ENCODE measurements at regions not wholly inside any gene's neighbourhood (a gene's known extent, or its start where the extent isn't known, plus 50 kb on each side); places are given as distances from the start of the nearest gene placed in this dataset.

GRCh38 chr5:107776506-107776905 is 105.8 kb upstream of the EFNA5 start:
- no peak overlapping the region for H3K4me3 ChIP-seq
- WGBS, 2 donors (ENCODE audit: low coverage in 1 of 2) = 67 to 69% methylated on average over 1 to 3 of the region's 3 CpGs
- no peak for DNase-seq
- H3K27ac ChIP-seq = no peak overlapping the region
- intact Hi-C loops (cut with DNase I; ENCODE audit: low total_unique reads) = no loop called here
- H3K9me3 ChIP-seq = peaks cover 0 to 3% of the 10 kb centered on the region in 2 donors
- in situ Hi-C loops (cut with MboI; ENCODE audit: low pct_ligation_motif_present in 1 of 4, low pct_unique_long_range_greater_than_20kb in 1 of 4, low sequenced_read_pairs in 3 of 4) = no loop called here
- H3K36me3 ChIP-seq = no peaks in the 10 kb centered on the region
- H3K27me3 ChIP-seq = no peaks in the 10 kb centered on the region
- TF ChIP-seq POLR2A (IDR thresholded peaks at IDR 0.05) (no peak), EP300 (IDR thresholded peaks at IDR 0.05; ENCODE audit: low read depth) (no peak)
- H3K4me1 ChIP-seq = peaks cover 0 to 6% (median 0%) of the 10 kb centered on the region in 4 donors

- DNase-seq = no peak
- Histone ChIP-seq H3K4me1 (peaks cover 0 to 6% (median 0%) of the 10 kb centered on the region in 4 donors), H3K27me3 (no peaks in the 10 kb centered on the region), H3K9me3 (no peaks in the 10 kb centered on the region), H3K4me3 (no peak overlapping the region), H3K27ac (no peak overlapping the region), H3K36me3 (no peaks in the 10 kb centered on the region)
- 62 to 67% methylated on average over 2 of the region's 2 CpGs for WGBS, 2 donors (ENCODE audit: low coverage in 1 of 2)
- in situ Hi-C loops (cut with MboI; ENCODE audit: low pct_ligation_motif_present in 1 of 4, low pct_unique_long_range_greater_than_20kb in 1 of 4, low sequenced_read_pairs in 3 of 4) = no loop called here
- TF ChIP-seq POLR2AphosphoS5 (IDR thresholded peaks at IDR 0.05) (no peak), POLR2A (IDR thresholded peaks at IDR 0.05) (no peak)
- intact Hi-C loops (cut with DNase I; ENCODE audit: low total_unique reads) = no loop called here
Measured at GRCh38 chr5:107774316-107774715, 103.6 kb upstream of the EFNA5 start.

- Histone ChIP-seq H3K27me3 (no peaks in the 10 kb centered on the region), H3K4me1 (peaks cover 0 to 6% (median 0%) of the 10 kb centered on the region in 4 donors), H3K36me3 (no peaks in the 10 kb centered on the region), H3K4me3 (no peak overlapping the region), H3K9me3 (no peaks in the 10 kb centered on the region), H3K27ac (no peak overlapping the region)
- intact Hi-C loops (cut with DNase I; ENCODE audit: low total_unique reads) (no loop called here), in situ Hi-C loops (cut with MboI; ENCODE audit: low pct_ligation_motif_present in 1 of 4, low pct_unique_long_range_greater_than_20kb in 1 of 4, low sequenced_read_pairs in 3 of 4) (no loop called here)
- no peak for DNase-seq
- no peak for TF ChIP-seq POLR2AphosphoS5 (IDR thresholded peaks at IDR 0.05)
- TF ChIP-seq EP300 (IDR thresholded peaks at IDR 0.05; ENCODE audit: low read depth) = no peak
- TF ChIP-seq CTCF (IDR thresholded peaks at IDR 0.05) = no peak
- TF ChIP-seq POLR2A (IDR thresholded peaks at IDR 0.05) = no peak
- WGBS, 2 donors (ENCODE audit: low coverage in 1 of 2) = 43 to 83% methylated on average over 1 of the region's 1 CpG
Measured at GRCh38 chr5:107773479-107773878, 102.7 kb upstream of the EFNA5 start.

- TF ChIP-seq POLR2AphosphoS5 (IDR thresholded peaks at IDR 0.05) (no peak), CTCF (IDR thresholded peaks at IDR 0.05) (no peak), POLR2A (IDR thresholded peaks at IDR 0.05) (no peak), EP300 (IDR thresholded peaks at IDR 0.05; ENCODE audit: low read depth) (no peak)
- Histone ChIP-seq H3K4me1 (peaks cover 0 to 6% (median 0%) of the 10 kb centered on the region in 4 donors), H3K27ac (no peak overlapping the region), H3K27me3 (no peaks in the 10 kb centered on the region), H3K36me3 (no peaks in the 10 kb centered on the region), H3K9me3 (no peaks in the 10 kb centered on the region), H3K4me3 (no peak overlapping the region)
- 80 to 93% methylated on average over 3 to 11 of the region's 11 CpGs for WGBS, 2 donors (ENCODE audit: low coverage in 1 of 2)
- DNase-seq = no peak
- in situ Hi-C loops (cut with MboI; ENCODE audit: low pct_ligation_motif_present in 1 of 4, low pct_unique_long_range_greater_than_20kb in 1 of 4, low sequenced_read_pairs in 3 of 4) (no loop called here), intact Hi-C loops (cut with DNase I; ENCODE audit: low total_unique reads) (no loop called here)
Measured at GRCh38 chr5:107772418-107773310, 101.9 kb upstream of the EFNA5 start.

- in situ Hi-C loops (cut with MboI; ENCODE audit: low pct_ligation_motif_present in 1 of 4, low pct_unique_long_range_greater_than_20kb in 1 of 4, low sequenced_read_pairs in 3 of 4) = no loop called here
Measured at GRCh38 chr5:107771926-107772325, 101.2 kb upstream of the EFNA5 start.

More at GRCh38 chr5:107771926-107772325, 101.2 kb upstream of the EFNA5 start:
- H3K9me3 ChIP-seq = no peaks in the 10 kb centered on the region
- H3K4me3 ChIP-seq = no peak overlapping the region
- H3K4me1 ChIP-seq = peaks cover 0 to 7% (median under 1%) of the 10 kb centered on the region in 4 donors
- DNase-seq = no peak
- TF ChIP-seq POLR2A (IDR thresholded peaks at IDR 0.05) = no peak
- no peak for TF ChIP-seq CTCF (IDR thresholded peaks at IDR 0.05)
- no peak for TF ChIP-seq POLR2AphosphoS5 (IDR thresholded peaks at IDR 0.05)
- no peak for TF ChIP-seq EP300 (IDR thresholded peaks at IDR 0.05; ENCODE audit: low read depth)
- intact Hi-C loops (cut with DNase I; ENCODE audit: low total_unique reads) = no loop called here
- no peaks in the 10 kb centered on the region for H3K36me3 ChIP-seq
- no peak overlapping the region for H3K27ac ChIP-seq
- no peaks in the 10 kb centered on the region for H3K27me3 ChIP-seq
